ENCODE measurements at regions not wholly inside any gene's neighbourhood (a gene's known extent, or its start where the extent isn't known, plus 50 kb on each side); places are given as distances from the start of the nearest gene placed in this dataset.

DNA sequence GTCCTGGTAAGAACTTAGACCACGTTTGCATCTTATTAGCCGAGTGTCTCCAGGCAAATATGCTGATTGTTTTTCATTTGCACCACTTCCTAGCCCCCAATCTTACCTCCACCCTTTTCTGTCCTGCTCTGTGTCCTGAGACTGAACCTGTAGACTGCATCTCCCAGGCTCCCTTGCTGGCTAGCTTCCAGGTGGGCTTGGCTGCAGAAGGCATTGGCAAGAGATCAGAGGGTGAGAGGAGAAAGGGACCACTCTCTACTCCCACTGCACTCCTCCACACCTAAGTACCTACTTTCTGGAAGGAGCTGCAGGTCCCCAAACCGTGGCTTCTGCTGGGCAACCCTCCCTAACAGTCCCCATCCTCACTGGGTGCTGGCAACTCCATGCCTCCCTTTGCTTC lies 59.9 kb upstream of the XPA start:
- Mint-ChIP-seq H3K36me3 (ENCODE audit: insufficient read depth, unreplicated experiment) (no peaks in the 10 kb centered on the region), H3K27me3 (ENCODE audit: insufficient read depth, unreplicated experiment) (peaks cover 17% of the 10 kb centered on the region), H3K4me3 (ENCODE audit: unreplicated experiment) (no peak overlapping the region), H3K27ac (ENCODE audit: low read depth, unreplicated experiment) (no peak overlapping the region), H3K9me3 (ENCODE audit: unreplicated experiment) (peaks cover 4% of the 10 kb centered on the region), H3K4me1 (ENCODE audit: insufficient read depth, unreplicated experiment) (no peaks in the 10 kb centered on the region)
- TF ChIP-seq, protein P1, sequence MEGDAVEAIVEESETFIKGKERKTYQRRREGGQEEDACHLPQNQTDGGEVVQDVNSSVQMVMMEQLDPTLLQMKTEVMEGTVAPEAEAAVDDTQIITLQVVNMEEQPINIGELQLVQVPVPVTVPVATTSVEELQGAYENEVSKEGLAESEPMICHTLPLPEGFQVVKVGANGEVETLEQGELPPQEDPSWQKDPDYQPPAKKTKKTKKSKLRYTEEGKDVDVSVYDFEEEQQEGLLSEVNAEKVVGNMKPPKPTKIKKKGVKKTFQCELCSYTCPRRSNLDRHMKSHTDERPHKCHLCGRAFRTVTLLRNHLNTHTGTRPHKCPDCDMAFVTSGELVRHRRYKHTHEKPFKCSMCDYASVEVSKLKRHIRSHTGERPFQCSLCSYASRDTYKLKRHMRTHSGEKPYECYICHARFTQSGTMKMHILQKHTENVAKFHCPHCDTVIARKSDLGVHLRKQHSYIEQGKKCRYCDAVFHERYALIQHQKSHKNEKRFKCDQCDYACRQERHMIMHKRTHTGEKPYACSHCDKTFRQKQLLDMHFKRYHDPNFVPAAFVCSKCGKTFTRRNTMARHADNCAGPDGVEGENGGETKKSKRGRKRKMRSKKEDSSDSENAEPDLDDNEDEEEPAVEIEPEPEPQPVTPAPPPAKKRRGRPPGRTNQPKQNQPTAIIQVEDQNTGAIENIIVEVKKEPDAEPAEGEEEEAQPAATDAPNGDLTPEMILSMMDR (IDR thresholded peaks at IDR 0.05; ENCODE audit: unreplicated experiment), result no peak
- no peak for DNase-seq (ENCODE audit: unreplicated experiment)
- POLR2A ChIA-PET, result no interaction called here
- BruUV-seq (replicated peaks), result no TSS peak
- CTCF ChIA-PET, result no interaction called here
- intact Hi-C loops (cut with micrococcal nuclease), result no loop called here

DNA sequence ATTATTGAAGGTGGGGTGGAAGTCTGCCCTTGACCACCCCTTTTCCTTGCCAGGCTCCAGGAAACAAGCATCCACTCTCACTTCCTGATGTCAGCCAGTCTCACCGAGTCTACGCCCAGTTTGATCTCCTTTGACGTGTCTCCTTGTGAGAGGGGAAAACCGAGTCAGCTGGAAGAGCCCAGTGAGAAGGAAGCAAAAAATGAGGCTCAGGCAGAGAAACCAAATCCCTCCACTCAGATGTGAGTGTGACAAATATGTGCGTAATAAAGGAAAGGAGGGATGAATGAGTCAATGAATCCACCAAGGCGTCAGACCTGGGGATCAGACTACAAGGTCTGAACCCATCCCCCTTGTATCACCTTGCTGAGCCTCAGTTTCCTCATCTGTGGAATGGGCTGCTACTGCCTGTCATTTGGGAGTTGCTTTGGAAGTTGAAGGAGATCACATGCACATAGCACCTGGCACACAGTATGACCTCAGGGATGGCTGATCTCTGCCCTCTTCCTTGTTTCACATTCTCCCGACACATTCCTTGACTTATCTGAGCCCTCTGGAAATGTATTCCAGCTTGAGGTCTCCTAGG lies 61.3 kb upstream of the XPA start:
- Mint-ChIP-seq H3K9me3 (ENCODE audit: unreplicated experiment) (peaks cover 4% of the 10 kb centered on the region), H3K4me1 (ENCODE audit: insufficient read depth, unreplicated experiment) (no peaks in the 10 kb centered on the region), H3K36me3 (ENCODE audit: insufficient read depth, unreplicated experiment) (no peaks in the 10 kb centered on the region), H3K4me3 (ENCODE audit: unreplicated experiment) (no peak overlapping the region), H3K27ac (ENCODE audit: low read depth, unreplicated experiment) (no peak overlapping the region), H3K27me3 (ENCODE audit: insufficient read depth, unreplicated experiment) (peaks cover 29% of the 10 kb centered on the region)
- no TSS peak for BruUV-seq (replicated peaks)
- DNase-seq (ENCODE audit: unreplicated experiment), result no peak
- ChIA-PET CTCF (no interaction called here), POLR2A (no interaction called here)
- intact Hi-C loops (cut with micrococcal nuclease), result no loop called here
- TF ChIP-seq, protein P1 (IDR thresholded peaks at IDR 0.05; ENCODE audit: unreplicated experiment), result no peak

DNA sequence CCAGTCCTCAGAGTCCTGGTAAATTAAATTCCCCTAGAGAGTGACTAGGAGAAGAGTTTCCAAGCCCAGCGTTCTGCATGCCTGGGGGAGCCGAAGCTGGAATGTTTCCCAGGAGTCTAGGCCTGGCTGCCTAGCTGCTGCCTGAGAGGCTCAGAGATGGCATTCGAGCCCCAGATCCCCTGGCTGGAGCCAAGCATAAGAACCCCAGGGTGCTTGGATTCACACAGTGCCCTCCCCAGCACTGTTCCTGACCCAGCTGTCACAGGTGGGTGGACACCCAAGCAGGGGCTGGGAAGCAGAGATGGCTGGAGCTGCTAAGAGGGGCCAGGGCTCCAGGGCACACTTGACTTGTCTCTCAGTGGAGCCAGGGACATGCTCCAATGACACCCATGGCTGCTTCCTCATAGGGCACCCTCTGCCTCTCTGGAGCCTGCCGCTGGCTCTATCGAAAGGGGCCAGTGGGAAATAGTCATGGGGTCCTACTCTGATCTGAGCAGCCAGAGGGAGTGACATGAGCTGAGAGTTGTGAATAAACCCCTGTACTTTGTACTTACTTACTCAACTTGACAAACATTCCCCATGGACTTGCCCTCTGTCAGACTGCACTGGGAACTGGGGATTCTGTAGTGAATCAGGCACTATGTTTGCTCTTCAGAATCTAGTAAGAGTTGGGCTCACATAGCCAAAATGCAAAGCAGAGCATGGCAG lies 62.6 kb upstream of the XPA start:
- Mint-ChIP-seq H3K36me3 (ENCODE audit: insufficient read depth, unreplicated experiment) (no peaks in the 10 kb centered on the region), H3K4me1 (ENCODE audit: insufficient read depth, unreplicated experiment) (no peaks in the 10 kb centered on the region), H3K27me3 (ENCODE audit: insufficient read depth, unreplicated experiment) (peaks cover 29% of the 10 kb centered on the region), H3K4me3 (ENCODE audit: unreplicated experiment) (no peak overlapping the region), H3K27ac (ENCODE audit: low read depth, unreplicated experiment) (no peak overlapping the region), H3K9me3 (ENCODE audit: unreplicated experiment) (peaks cover 4% of the 10 kb centered on the region)
- intact Hi-C loops (cut with micrococcal nuclease), result no loop called here
- ChIA-PET CTCF (interaction anchor here (0.7 kb wide), 1 partner anchor 8 kb away, joined by 3 read pairs; no protein-coding TSS in a partner anchor), POLR2A (no interaction called here)
- BruUV-seq (replicated peaks), result no TSS peak
- TF ChIP-seq, protein P1 (IDR thresholded peaks at IDR 0.05; ENCODE audit: unreplicated experiment), result no peak
- DNase-seq (ENCODE audit: unreplicated experiment), result no peak

DNA sequence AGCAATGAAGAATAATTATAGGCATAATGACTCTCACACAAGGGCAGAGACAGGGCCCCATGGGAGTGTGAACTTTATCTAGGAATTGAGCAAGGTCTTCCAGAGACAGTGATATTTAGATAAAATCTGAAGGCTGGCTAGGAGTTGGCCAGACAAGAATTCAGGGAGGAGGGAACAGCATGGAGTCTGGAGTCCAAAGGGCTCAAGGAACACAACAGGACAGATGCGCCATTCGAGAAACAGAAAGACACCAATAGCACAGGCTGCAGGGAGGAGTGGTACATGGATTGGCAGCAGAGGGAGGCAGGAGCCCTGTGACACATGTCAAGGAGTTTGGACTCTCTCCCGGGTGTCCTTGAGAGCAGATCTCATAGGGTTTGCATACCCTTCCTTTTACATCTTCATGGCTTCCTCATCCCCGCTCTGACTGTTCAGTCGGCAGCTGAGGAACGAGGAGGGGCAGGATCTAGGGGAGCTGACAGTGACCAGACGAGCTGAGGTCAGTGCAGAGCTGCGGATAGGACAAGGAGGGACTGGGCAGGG lies 64.0 kb upstream of the XPA start:
- ChIA-PET POLR2A (no interaction called here), CTCF (no interaction called here)
- Mint-ChIP-seq H3K27ac (ENCODE audit: low read depth, unreplicated experiment) (no peak overlapping the region), H3K9me3 (ENCODE audit: unreplicated experiment) (peaks cover 4% of the 10 kb centered on the region), H3K27me3 (ENCODE audit: insufficient read depth, unreplicated experiment) (peaks cover 29% of the 10 kb centered on the region), H3K4me3 (ENCODE audit: unreplicated experiment) (no peak overlapping the region), H3K36me3 (ENCODE audit: insufficient read depth, unreplicated experiment) (no peaks in the 10 kb centered on the region), H3K4me1 (ENCODE audit: insufficient read depth, unreplicated experiment) (peaks cover 6% of the 10 kb centered on the region)
- no peak for DNase-seq (ENCODE audit: unreplicated experiment)
- intact Hi-C loops (cut with micrococcal nuclease), result no loop called here
- no TSS peak for BruUV-seq (replicated peaks)
- TF ChIP-seq, protein P1 (IDR thresholded peaks at IDR 0.05; ENCODE audit: unreplicated experiment), result no peak

Data from MCF 10A (cell line).